AG04450 (cell line): ENCODE measurements at regions not wholly inside any gene's neighbourhood (a gene's known extent, or its start where the extent isn't known, plus 50 kb on each side); places are given as distances from the start of the nearest gene placed in this dataset.

Experiments used
- CTCF ChIA-PET: fragments of 300-600, 350-600 bp; formaldehyde crosslinking; extraction: SDS; loops from one replicate; lab custom pipeline; 2022; ENCODE audit warnings: antibody characterized with exemption, inconsistent platforms; lab: Charles Lee
- POLR2A ChIA-PET: fragments of 350-600 bp; formaldehyde crosslinking; extraction: SDS; loops from one replicate; lab custom pipeline; 2021; ENCODE audit warnings: antibody characterized with exemption, inconsistent platforms; lab: Yijun Ruan, JAX
- DNase-seq: peaks from one replicate; pipeline ENCODE4 v3.0.0-alpha.2; 2011; ENCODE audit warnings: low read depth, low spot score
- H3K27ac ChIP-seq: one replicate; pipeline ENCODE4 v1.5.1; 2012; ENCODE audit warnings: low read depth, low read length, control low read depth
- H3K27me3 ChIP-seq: one replicate; pipeline ENCODE4 v1.6.0; 2012; ENCODE audit warnings: low read length; ENCODE audit not compliant: control insufficient read depth, insufficient read depth
- H3K4me3 ChIP-seq: 2 replicates; pipeline ENCODE4 v1.5.1; 2011; ENCODE audit warnings: mild to moderate bottlenecking, low read depth, low read length, control low read depth
- H3K9me3 ChIP-seq: 2 replicates; pipeline ENCODE4 v1.5.1; 2012; ENCODE audit warnings: low read length; ENCODE audit not compliant: control insufficient read depth, insufficient read depth
- TF ChIP-seq, protein P1 (sequence below): IDR thresholded peaks from 2 replicates; pipeline ENCODE4 v1.5.1; 2011; ENCODE audit warnings: low read depth, low read length, control low read depth, inconsistent platforms

DNA sequence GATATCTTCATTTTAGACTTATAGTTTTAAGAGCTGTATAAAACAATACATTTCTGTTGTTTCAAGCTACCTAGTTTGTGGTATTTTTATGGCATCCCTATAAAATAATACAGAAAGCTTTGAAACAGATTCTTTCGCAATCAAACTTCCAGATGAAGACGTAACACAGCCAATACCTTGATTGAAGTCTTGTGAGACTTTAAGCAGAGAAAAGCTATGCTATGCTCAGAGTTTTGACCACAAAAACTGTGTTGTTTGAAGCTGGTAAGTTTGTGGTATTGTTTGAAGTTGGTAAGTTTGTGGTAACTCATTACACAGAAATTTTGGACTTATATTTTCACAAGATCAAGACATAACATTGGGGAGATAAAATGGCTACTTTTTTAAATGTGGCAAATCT is 201.8 kb upstream of the UGT8 start:
- DNase-seq, result no peak
- POLR2A ChIA-PET, result no interaction called here
- no peak overlapping the region for H3K27ac ChIP-seq
- CTCF ChIA-PET, result no interaction called here
- no peaks in the 10 kb centered on the region for H3K9me3 ChIP-seq
- peaks cover 3% of the 10 kb centered on the region for H3K27me3 ChIP-seq
- no peak overlapping the region for H3K4me3 ChIP-seq
- TF ChIP-seq, protein P1, sequence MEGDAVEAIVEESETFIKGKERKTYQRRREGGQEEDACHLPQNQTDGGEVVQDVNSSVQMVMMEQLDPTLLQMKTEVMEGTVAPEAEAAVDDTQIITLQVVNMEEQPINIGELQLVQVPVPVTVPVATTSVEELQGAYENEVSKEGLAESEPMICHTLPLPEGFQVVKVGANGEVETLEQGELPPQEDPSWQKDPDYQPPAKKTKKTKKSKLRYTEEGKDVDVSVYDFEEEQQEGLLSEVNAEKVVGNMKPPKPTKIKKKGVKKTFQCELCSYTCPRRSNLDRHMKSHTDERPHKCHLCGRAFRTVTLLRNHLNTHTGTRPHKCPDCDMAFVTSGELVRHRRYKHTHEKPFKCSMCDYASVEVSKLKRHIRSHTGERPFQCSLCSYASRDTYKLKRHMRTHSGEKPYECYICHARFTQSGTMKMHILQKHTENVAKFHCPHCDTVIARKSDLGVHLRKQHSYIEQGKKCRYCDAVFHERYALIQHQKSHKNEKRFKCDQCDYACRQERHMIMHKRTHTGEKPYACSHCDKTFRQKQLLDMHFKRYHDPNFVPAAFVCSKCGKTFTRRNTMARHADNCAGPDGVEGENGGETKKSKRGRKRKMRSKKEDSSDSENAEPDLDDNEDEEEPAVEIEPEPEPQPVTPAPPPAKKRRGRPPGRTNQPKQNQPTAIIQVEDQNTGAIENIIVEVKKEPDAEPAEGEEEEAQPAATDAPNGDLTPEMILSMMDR, result no peak

DNA sequence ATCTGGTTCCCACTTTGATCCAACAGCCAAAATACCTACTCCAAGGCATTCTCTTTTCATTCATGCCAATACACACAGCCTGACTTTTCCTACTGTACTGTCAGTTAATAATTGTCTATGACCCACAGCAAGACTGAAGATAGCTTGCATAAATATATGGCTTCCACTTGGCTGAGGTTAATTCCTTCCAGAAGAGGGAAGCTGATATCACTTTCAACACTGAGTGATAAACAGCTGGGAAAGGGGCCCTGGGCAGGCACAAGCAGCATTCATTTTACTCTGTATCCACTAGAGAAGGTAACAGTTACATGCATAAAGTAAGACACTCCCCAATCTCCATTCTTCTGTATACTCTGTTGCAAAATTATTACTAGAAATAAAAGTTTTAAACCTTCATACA is 200.2 kb upstream of the UGT8 start:
- no peak overlapping the region for H3K4me3 ChIP-seq
- ChIA-PET CTCF (interaction anchor here (1.1 kb wide), 1 partner anchor 13 kb away, joined by 5 read pairs; no protein-coding TSS in a partner anchor), POLR2A (no interaction called here)
- H3K9me3 ChIP-seq, result no peaks in the 10 kb centered on the region
- no peak for DNase-seq
- H3K27me3 ChIP-seq, result no peaks in the 10 kb centered on the region
- no peak overlapping the region for H3K27ac ChIP-seq
- TF ChIP-seq, protein P1, result no peak

DNA sequence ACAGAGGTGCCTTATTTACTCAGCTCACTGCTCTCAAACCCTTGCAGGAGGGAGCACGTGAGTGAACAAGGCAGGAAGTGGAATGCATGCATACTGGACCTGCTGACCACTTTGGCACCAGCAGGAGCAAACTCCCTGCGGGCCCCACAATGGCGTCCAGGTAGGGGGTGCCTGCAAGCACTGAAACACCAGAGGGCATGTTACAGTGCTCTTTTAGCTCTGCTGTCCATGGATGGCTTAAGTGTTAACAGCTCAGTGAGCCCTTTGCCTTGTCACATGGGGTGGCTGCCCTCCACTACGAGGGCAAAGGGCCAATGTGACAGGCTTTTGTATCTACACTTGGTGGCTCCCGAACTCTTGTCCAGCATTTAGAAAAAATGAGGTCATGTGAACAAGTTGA is 199.5 kb upstream of the UGT8 start:
- H3K27me3 ChIP-seq, result no peaks in the 10 kb centered on the region
- POLR2A ChIA-PET, result no interaction called here
- H3K4me3 ChIP-seq, result no peak overlapping the region
- CTCF ChIA-PET, result interaction anchor here (1.1 kb wide), 1 partner anchor 14 kb away, joined by 5 read pairs; no protein-coding TSS in a partner anchor
- TF ChIP-seq, protein P1, result no peak
- H3K9me3 ChIP-seq, result no peaks in the 10 kb centered on the region
- DNase-seq, result no peak
- H3K27ac ChIP-seq, result no peak overlapping the region

DNA sequence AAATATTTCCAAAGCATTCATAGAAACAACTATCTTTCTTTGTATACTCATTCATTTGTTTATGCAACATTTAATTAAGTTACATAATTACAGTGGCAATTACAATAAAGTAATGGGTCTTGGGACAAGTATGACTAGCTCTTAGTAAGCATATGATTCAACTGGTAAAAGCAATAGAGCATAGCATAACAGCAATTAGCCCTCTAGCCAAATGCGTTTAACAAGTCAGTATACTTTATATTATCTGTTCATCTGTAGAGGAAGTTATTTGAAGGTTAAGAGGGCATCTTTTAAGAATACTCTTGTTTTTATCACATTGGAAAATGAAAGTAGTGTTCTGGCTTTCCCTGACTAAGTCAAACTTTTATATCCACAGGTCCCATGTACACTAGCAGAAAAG is 198.1 kb upstream of the UGT8 start:
- DNase-seq, result no peak
- ChIA-PET POLR2A (no interaction called here), CTCF (no interaction called here)
- Histone ChIP-seq H3K27ac (no peak overlapping the region), H3K27me3 (no peaks in the 10 kb centered on the region), H3K4me3 (no peak overlapping the region), H3K9me3 (no peaks in the 10 kb centered on the region)
- TF ChIP-seq, protein P1, result no peak

DNA sequence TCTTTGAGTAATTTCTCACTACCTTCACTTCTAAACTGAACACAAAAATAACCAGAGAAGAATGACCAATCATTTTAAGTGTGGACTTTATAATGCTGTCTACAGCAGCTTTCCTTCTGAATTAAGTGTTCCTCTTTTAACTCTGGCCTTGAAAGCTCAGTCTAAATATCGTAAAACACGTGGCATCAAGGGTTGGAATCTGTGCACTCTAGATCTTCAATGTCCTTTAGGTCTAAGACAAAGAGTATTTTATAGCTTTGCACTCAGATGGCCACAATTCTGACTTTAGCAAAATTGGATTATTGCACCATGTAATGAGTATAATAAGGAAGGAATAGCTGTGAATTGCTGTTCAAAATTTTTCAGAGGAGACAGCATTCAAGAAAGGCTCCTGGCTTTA is 197.1 kb upstream of the UGT8 start:
- ChIA-PET CTCF (no interaction called here), POLR2A (no interaction called here)

More for the DNA sequence above, 197.1 kb upstream of the UGT8 start:
- TF ChIP-seq, protein P1, result no peak
- Histone ChIP-seq H3K4me3 (no peak overlapping the region), H3K27ac (no peak overlapping the region), H3K9me3 (no peaks in the 10 kb centered on the region), H3K27me3 (no peaks in the 10 kb centered on the region)
- no peak for DNase-seq
